H9 (cell line): ENCODE measurements at regions not wholly inside any gene's neighbourhood (a gene's known extent, or its start where the extent isn't known, plus 50 kb on each side); places are given as distances from the start of the nearest gene placed in this dataset.

Experiments
- DNase-seq: peaks from one replicate; pipeline ENCODE4 v3.0.0-alpha.2; 2017
- H2AFZ ChIP-seq: one replicate; pipeline ENCODE4 v1.6.1; 2013; ENCODE audit warnings: mild to moderate bottlenecking, low read length, control low read depth, moderate library complexity
- H2AK5ac ChIP-seq: 2 replicates; pipeline ENCODE4 v1.6.1; 2013; ENCODE audit warnings: low read length, control low read depth, mixed read lengths; ENCODE audit not compliant: insufficient read length
- H2BK120ac ChIP-seq: one replicate; pipeline ENCODE4 v1.6.1; 2013; ENCODE audit warnings: low read depth, mild to moderate bottlenecking, low read length, control low read depth, inconsistent platforms; ENCODE audit not compliant: poor library complexity, severe bottlenecking
- H2BK12ac ChIP-seq: 2 replicates; pipeline ENCODE4 v1.6.1; 2013; ENCODE audit warnings: low read length, control low read depth, mixed read lengths, low read depth; ENCODE audit not compliant: insufficient read length
- H2BK15ac ChIP-seq: 2 replicates; pipeline ENCODE4 v1.6.1; 2013; ENCODE audit warnings: low read depth, low read length, control low read depth
- H2BK20ac ChIP-seq: one replicate; pipeline ENCODE4 v1.6.1; 2013; ENCODE audit warnings: low read depth, mild to moderate bottlenecking, low read length, control low read depth, inconsistent platforms; ENCODE audit not compliant: poor library complexity, severe bottlenecking
- H2BK5ac ChIP-seq: 2 replicates; pipeline ENCODE4 v1.6.1; 2013; ENCODE audit warnings: low read length, control low read depth, mixed read lengths; ENCODE audit not compliant: insufficient read length
- H3K14ac ChIP-seq: 2 replicates; pipeline ENCODE4 v1.6.1; 2013; ENCODE audit warnings: low read length, control low read depth; ENCODE audit not compliant: insufficient read depth
- H3K18ac ChIP-seq: 2 replicates; pipeline ENCODE4 v1.6.1; 2013; ENCODE audit warnings: low read depth, mild to moderate bottlenecking, mixed read lengths, low read length, control low read depth; ENCODE audit not compliant: insufficient read length
- H3K23ac ChIP-seq: 2 replicates; pipeline ENCODE4 v1.6.1; 2013; ENCODE audit warnings: low read length, control low read depth, mixed read lengths, low read depth; ENCODE audit not compliant: insufficient read length
- H3K23me2 ChIP-seq: 2 replicates; pipeline ENCODE4 v1.6.1; 2013; ENCODE audit warnings: low read depth, mild to moderate bottlenecking, mixed read lengths, low read length, control low read depth; ENCODE audit not compliant: insufficient read length, poor library complexity, severe bottlenecking
- H3K27ac ChIP-seq: 2 replicates; pipeline ENCODE4 v1.5.1; 2013; ENCODE audit warnings: low read length, control low read depth, mixed read lengths, low read depth; ENCODE audit not compliant: insufficient read length
- H3K27me3 ChIP-seq: 2 replicates; pipeline ENCODE4 v1.6.1; 2013; ENCODE audit warnings: low read length, control low read depth, inconsistent platforms; ENCODE audit not compliant: insufficient read depth
- H3K4ac ChIP-seq: 2 replicates; pipeline ENCODE4 v1.6.1; 2013; ENCODE audit warnings: low read depth, mild to moderate bottlenecking, control low read depth, inconsistent platforms, low read length, moderate library complexity
- H3K4me1 ChIP-seq: 2 replicates; pipeline ENCODE4 v1.6.1; 2013; ENCODE audit warnings: low read length, control low read depth, inconsistent platforms; ENCODE audit not compliant: insufficient read depth
- H3K4me2 ChIP-seq: 2 replicates; pipeline ENCODE4 v1.6.1; 2013; ENCODE audit warnings: low read length, control low read depth, mixed read lengths; ENCODE audit not compliant: insufficient read length, insufficient read depth
- H3K56ac ChIP-seq: 2 replicates; pipeline ENCODE4 v1.6.1; 2013; ENCODE audit warnings: low read depth, mild to moderate bottlenecking, mixed read lengths, low read length, control low read depth; ENCODE audit not compliant: insufficient read length
- H3K79me1 ChIP-seq: 2 replicates; pipeline ENCODE4 v1.6.1; 2013; ENCODE audit warnings: low read depth, mild to moderate bottlenecking, moderate library complexity, low read length, control low read depth, inconsistent platforms; ENCODE audit not compliant: insufficient read depth, poor library complexity, severe bottlenecking
- H3K79me2 ChIP-seq: 2 replicates; pipeline ENCODE4 v1.6.1; 2013; ENCODE audit warnings: low read length, control low read depth, inconsistent platforms; ENCODE audit not compliant: insufficient read depth
- H3K9ac ChIP-seq: 2 replicates; pipeline ENCODE4 v1.6.1; 2013; ENCODE audit warnings: low read length, control low read depth, mixed read lengths; ENCODE audit not compliant: insufficient read length; ENCODE audit errors: extremely low read depth
- H3K9me3 ChIP-seq: one replicate; pipeline ENCODE4 v1.6.1; 2013; ENCODE audit warnings: low read depth, low read length, inconsistent platforms; ENCODE audit not compliant: control insufficient read depth
- H3T11ph ChIP-seq: one replicate; pipeline ENCODE4 v1.6.1; 2013; ENCODE audit warnings: mild to moderate bottlenecking, low read length, control low read depth, inconsistent platforms
- H4K20me1 ChIP-seq: one replicate; pipeline ENCODE4 v1.6.1; 2013; ENCODE audit not compliant: control insufficient read depth, insufficient read length, insufficient read depth
- H4K5ac ChIP-seq: 2 replicates; pipeline ENCODE4 v1.6.1; 2013; ENCODE audit warnings: low read depth, mild to moderate bottlenecking, mixed read lengths, low read length, control low read depth; ENCODE audit not compliant: insufficient read length
- H4K8ac ChIP-seq: replicated peaks from 2 replicates; pipeline ENCODE4 v1.6.1; 2013; ENCODE audit warnings: low read length, control low read depth, mixed read lengths, low read depth; ENCODE audit not compliant: insufficient read length
- H4K91ac ChIP-seq: 2 replicates; pipeline ENCODE4 v1.6.1; 2013; ENCODE audit warnings: low read depth, mild to moderate bottlenecking, moderate library complexity, mixed read lengths, low read length, control low read depth; ENCODE audit not compliant: insufficient read length
- H3K27ac Mint-ChIP-seq, 3 experiments: 2 replicates in 2 of 3; 3 replicates in 1 of 3; pipeline ENCODE4 v1.8.0; 2020 to 2021; ENCODE audit warnings: mixed read lengths in 3 of 3, mild to moderate bottlenecking in 1 of 3, moderate library complexity in 1 of 3
- H3K27me3 Mint-ChIP-seq: 2 replicates; pipeline ENCODE4 v1.8.0; 2021; ENCODE audit warnings: low read depth, mild to moderate bottlenecking, moderate library complexity, mixed read lengths
- H3K36me3 Mint-ChIP-seq, 3 experiments: 2 replicates in 2 of 3; 3 replicates in 1 of 3; pipeline ENCODE4 v1.8.0; 2020 to 2021; ENCODE audit warnings: low read depth in 3 of 3, mixed read lengths in 3 of 3; ENCODE audit not compliant: insufficient read depth in 1 of 3
- H3K4me1 Mint-ChIP-seq, 2 experiments: 2 replicates each; pipeline ENCODE4 v1.8.0; 2020; ENCODE audit warnings: mixed read lengths in 2 of 2
- H3K4me3 Mint-ChIP-seq, 2 experiments: 2 replicates in 1 of 2; 3 replicates in 1 of 2; pipeline ENCODE4 v1.8.0; 2020 to 2021; ENCODE audit warnings: mild to moderate bottlenecking in 2 of 2, mixed read lengths in 2 of 2, moderate library complexity in 1 of 2
- H3K9me3 Mint-ChIP-seq, 2 experiments: 2 replicates in 1 of 2; 3 replicates in 1 of 2; pipeline ENCODE4 v1.8.0; 2020; ENCODE audit warnings: mild to moderate bottlenecking in 2 of 2, mixed read lengths in 2 of 2, moderate library complexity in 1 of 2
- CTCF ChIP-seq: fragments of 200-600 bp; sonication (generic); conservative IDR thresholded peaks from 3 replicates; pipeline ENCODE4 v1.8.0; 2021; ENCODE audit warnings: antibody characterized with exemption, mild to moderate bottlenecking
- WGBS: extraction: QIAGEN DNeasy Blood & Tissue Kit; methylation state at CpG from one replicate; pipeline ENCODE4 v1.1.7; 2013; ENCODE audit warnings: missing lambda C conversion rate, low lambda C conversion rate, mixed read lengths; ENCODE audit not compliant: insufficient read length; ENCODE audit errors: extremely low coverage; 5-methylcytosine and 5-hydroxymethylcytosine counted together

GRCh38 chr6:78629154-78629721 lies 238.1 kb upstream of the IRAK1BP1 start:
- Histone ChIP-seq H3K27ac (no peak overlapping the region), H4K20me1 (no peaks in the 10 kb centered on the region), H2AFZ (peak overlapping the region; percentile 25), H3K4ac (no peak overlapping the region), H2BK20ac (no peak overlapping the region), H3K27me3 (no peaks in the 10 kb centered on the region), H2AK5ac (no peak overlapping the region), H3K9me3 (no peaks in the 10 kb centered on the region), H3K79me2 (no peaks in the 10 kb centered on the region), H3K4me1 (no peaks in the 10 kb centered on the region), H2BK5ac (no peak overlapping the region), H2BK120ac (no peak overlapping the region), H3T11ph (no peak overlapping the region), H3K14ac (peak overlapping the region; percentile 75; the same call in 1 of the 2 replicates), H3K23ac (no peak overlapping the region), H4K8ac (no peak overlapping the region), H4K5ac (no peak overlapping the region), H3K4me2 (no peak overlapping the region), H3K18ac (no peak overlapping the region), H3K56ac (no peak overlapping the region), H3K79me1 (no peaks in the 10 kb centered on the region), H2BK15ac (no peak overlapping the region), H3K9ac (no peak overlapping the region), H4K91ac (no peak overlapping the region), H2BK12ac (no peak overlapping the region), H3K23me2 (no peaks in the 10 kb centered on the region)
- H3K27ac Mint-ChIP-seq, result peak overlapping the region in 1 of 3 experiments; percentile 63; a peak in 1 of 7 replicates
- no peaks in the 10 kb centered on the region for H3K36me3 Mint-ChIP-seq
- no peak overlapping the region for H3K4me3 Mint-ChIP-seq
- no peaks in the 10 kb centered on the region for H3K27me3 Mint-ChIP-seq
- no CpG with 5 or more reads among the region's 27 CpGs for WGBS
- no peak for TF ChIP-seq CTCF
- DNase-seq, result peak; percentile 55
- no peaks in the 10 kb centered on the region; a peak in 1 of 4 replicates for H3K4me1 Mint-ChIP-seq
- no peaks in the 10 kb centered on the region for H3K9me3 Mint-ChIP-seq
